Panc1 (cell line): ENCODE measurements at regions not wholly inside any gene's neighbourhood (a gene's known extent, or its start where the extent isn't known, plus 50 kb on each side); places are given as distances from the start of the nearest gene placed in this dataset.
"Not testable (repeated sequence)": the region's sequence is repeated elsewhere in the genome, so short reads cannot be mapped to it uniquely, and the experiment has no call there.

Source experiments
- ATAC-seq: fragments of 200-7000 bp; cut with Tn5 transposase; 2 replicates; pipeline ENCODE4 v1.9.1; 2020; ENCODE audit warnings: mild to moderate bottlenecking, moderate library complexity
- BruUV-seq: library from RNA; stranded (reverse); fragments of 400-500 nt; replicated peaks from 2 replicates; lab custom pipeline; 2021; lab: Mats Ljungman, UMichigan
- CTCF ChIA-PET: fragments of 300-600 bp; sonication (Branson Sonifier 250); formaldehyde crosslinking; loops from one replicate; lab custom pipeline; 2022; ENCODE audit warnings: antibody characterized with exemption; lab: Charles Lee
- POLR2A ChIA-PET: fragments of 300-600 bp; sonication (Branson Sonifier 250); formaldehyde crosslinking; loops from one replicate; lab custom pipeline; 2022; ENCODE audit warnings: antibody characterized with exemption; lab: Charles Lee
- DNase-seq: peaks from one replicate; pipeline ENCODE4 v3.0.0-alpha.2; 2010; ENCODE audit warnings: low read depth, low spot score
- H3K27ac ChIP-seq: 2 replicates; pipeline ENCODE4 v1.5.1; 2011; ENCODE audit warnings: mild to moderate bottlenecking, low read length, inconsistent platforms
- H3K27me3 ChIP-seq: fragments of 200-500 bp; sonication (Bioruptor generic); 2 replicates; pipeline ENCODE4 v1.6.0; 2014; ENCODE audit warnings: low read length, inconsistent platforms; ENCODE audit not compliant: control insufficient read depth, insufficient read depth
- H3K36me3 ChIP-seq: fragments of 200-500 bp; sonication (Bioruptor generic); 2 replicates; pipeline ENCODE4 v1.5.1; 2014; ENCODE audit warnings: inconsistent platforms, mild to moderate bottlenecking, low read length, moderate library complexity; ENCODE audit not compliant: control insufficient read depth, insufficient read depth
- H3K4me1 ChIP-seq: 2 replicates; pipeline ENCODE4 v1.5.1; 2011; ENCODE audit warnings: inconsistent platforms, mild to moderate bottlenecking, low read length, moderate library complexity; ENCODE audit not compliant: control insufficient read depth, insufficient read depth
- H3K4me3 ChIP-seq, 2 experiments: 2 replicates each; pipeline ENCODE4 v1.5.1; 2011 to 2012; ENCODE audit warnings: low read depth in 2 of 2, low read length in 2 of 2, mild to moderate bottlenecking in 2 of 2, inconsistent platforms in 1 of 2, moderate library complexity in 1 of 2
- H3K9me3 ChIP-seq: fragments of 200-500 bp; sonication (Bioruptor generic); 2 replicates; pipeline ENCODE4 v1.5.1; 2014; ENCODE audit warnings: low read depth, mild to moderate bottlenecking, inconsistent platforms, low read length, moderate library complexity; ENCODE audit not compliant: control insufficient read depth, insufficient read depth
- CTCF ChIP-seq: fragments of 450-650 bp; IDR thresholded peaks from 2 replicates; pipeline ENCODE4 v1.5.1; 2017; ENCODE audit warnings: mild to moderate bottlenecking
- POLR2AphosphoS5 ChIP-seq: IDR thresholded peaks from 2 replicates; pipeline ENCODE4 v1.6.1; 2012; ENCODE audit warnings: mild to moderate bottlenecking, low read depth, low read length, moderate library complexity
- SIN3A ChIP-seq: IDR thresholded peaks from 2 replicates; pipeline ENCODE4 v1.6.1; 2012; ENCODE audit warnings: low read depth, mild to moderate bottlenecking, low read length, moderate library complexity, borderline replicate concordance; ENCODE audit not compliant: insufficient read depth
- TCF7L2 ChIP-seq: IDR thresholded peaks from 2 replicates; pipeline ENCODE4 v1.6.1; 2011; ENCODE audit warnings: mild to moderate bottlenecking, low read depth, low read length, inconsistent platforms
- in situ Hi-C: cut with HindIII; loops from 2 replicates; pipeline ENCODE4 v1.10.0; 2016; ENCODE audit warnings: low sequenced_read_pairs, low pct_unique_long_range_greater_than_20kb
- intact Hi-C: fragments of 100-400 bp; cut with micrococcal nuclease; formaldehyde crosslinking; loops from one replicate; pipeline ENCODE4 v1.10.0; 2022; ENCODE audit not compliant: unreplicated experiment
- TF ChIP-seq, protein P1 (sequence below), 2 experiments: IDR thresholded peaks; 2 replicates each; pipeline ENCODE4 v1.6.1; 2011 to 2012; ENCODE audit warnings: low read depth in 2 of 2, control low read depth in 1 of 2, low read length in 1 of 2, mild to moderate bottlenecking in 1 of 2, moderate library complexity in 1 of 2; ENCODE audit not compliant: insufficient read depth in 1 of 2

DNA sequence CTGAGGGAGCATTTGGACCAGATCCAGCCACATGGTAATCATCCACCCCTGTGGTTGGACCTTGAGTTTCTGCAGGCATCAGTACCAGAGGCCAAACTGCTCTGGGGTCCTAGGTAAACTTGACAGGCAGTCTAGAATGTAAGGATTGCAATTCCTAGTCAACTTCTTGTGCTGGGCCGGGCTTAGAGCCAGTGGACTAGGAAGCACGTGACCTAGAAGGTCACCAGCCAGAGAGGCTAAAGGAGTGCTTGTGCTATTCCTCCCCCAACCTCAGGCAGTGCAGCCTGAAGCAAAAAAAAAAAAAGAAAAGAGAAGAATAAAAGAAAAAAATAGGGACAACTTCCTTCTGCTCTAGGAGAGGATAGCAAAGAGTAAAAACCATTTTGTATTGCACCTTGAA, 406.2 kb upstream of the FTMT start:
- ATAC-seq, result no peak
- no peaks in the 10 kb centered on the region for H3K4me1 ChIP-seq

DNA sequence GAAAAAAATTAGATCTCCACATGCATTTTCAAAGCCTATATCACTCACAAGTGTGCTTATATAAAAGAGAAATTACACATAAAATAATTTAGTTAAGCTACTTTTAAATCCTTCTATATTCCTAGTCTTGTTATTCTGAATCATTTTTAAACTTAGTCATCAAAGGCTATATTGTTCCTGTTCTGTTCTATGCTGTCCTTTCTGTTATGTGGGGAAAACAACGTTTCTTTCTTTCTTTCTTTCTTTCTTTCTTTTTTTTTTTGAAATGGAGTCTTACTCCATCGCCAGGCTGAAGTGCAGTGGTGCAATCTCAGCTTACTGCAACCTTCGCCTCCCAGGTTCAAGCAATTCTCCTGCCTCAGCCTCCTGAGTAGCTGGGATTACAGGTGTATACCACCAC, 389.2 kb upstream of the FTMT start:
- Histone ChIP-seq H3K27ac (no peak overlapping the region), H3K4me3 (no peak overlapping the region), H3K27me3 (no peaks in the 10 kb centered on the region), H3K4me1 (no peaks in the 10 kb centered on the region), H3K9me3 (no peaks in the 10 kb centered on the region), H3K36me3 (no peaks in the 10 kb centered on the region)
- POLR2A ChIA-PET, result no interaction called here
- BruUV-seq, result no TSS peak
- TF ChIP-seq SIN3A, result no peak
- no peak for TF ChIP-seq TCF7L2
- TF ChIP-seq POLR2AphosphoS5, result no peak
- no peak for TF ChIP-seq CTCF
- TF ChIP-seq, protein P1, sequence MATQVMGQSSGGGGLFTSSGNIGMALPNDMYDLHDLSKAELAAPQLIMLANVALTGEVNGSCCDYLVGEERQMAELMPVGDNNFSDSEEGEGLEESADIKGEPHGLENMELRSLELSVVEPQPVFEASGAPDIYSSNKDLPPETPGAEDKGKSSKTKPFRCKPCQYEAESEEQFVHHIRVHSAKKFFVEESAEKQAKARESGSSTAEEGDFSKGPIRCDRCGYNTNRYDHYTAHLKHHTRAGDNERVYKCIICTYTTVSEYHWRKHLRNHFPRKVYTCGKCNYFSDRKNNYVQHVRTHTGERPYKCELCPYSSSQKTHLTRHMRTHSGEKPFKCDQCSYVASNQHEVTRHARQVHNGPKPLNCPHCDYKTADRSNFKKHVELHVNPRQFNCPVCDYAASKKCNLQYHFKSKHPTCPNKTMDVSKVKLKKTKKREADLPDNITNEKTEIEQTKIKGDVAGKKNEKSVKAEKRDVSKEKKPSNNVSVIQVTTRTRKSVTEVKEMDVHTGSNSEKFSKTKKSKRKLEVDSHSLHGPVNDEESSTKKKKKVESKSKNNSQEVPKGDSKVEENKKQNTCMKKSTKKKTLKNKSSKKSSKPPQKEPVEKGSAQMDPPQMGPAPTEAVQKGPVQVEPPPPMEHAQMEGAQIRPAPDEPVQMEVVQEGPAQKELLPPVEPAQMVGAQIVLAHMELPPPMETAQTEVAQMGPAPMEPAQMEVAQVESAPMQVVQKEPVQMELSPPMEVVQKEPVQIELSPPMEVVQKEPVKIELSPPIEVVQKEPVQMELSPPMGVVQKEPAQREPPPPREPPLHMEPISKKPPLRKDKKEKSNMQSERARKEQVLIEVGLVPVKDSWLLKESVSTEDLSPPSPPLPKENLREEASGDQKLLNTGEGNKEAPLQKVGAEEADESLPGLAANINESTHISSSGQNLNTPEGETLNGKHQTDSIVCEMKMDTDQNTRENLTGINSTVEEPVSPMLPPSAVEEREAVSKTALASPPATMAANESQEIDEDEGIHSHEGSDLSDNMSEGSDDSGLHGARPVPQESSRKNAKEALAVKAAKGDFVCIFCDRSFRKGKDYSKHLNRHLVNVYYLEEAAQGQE (IDR thresholded peaks at IDR 0.05; ENCODE audit: insufficient read depth in 1 of 2, low read depth in 2 of 2, low read length in 1 of 2), result no peak
- intact Hi-C loops, result no loop called here
- CTCF ChIA-PET, result no interaction called here
- DNase-seq, result no peak
- in situ Hi-C loops, result no loop called here
- no peak for ATAC-seq

More for the DNA sequence above, 406.2 kb upstream of the FTMT start:
- POLR2A ChIA-PET, result no interaction called here
- TF ChIP-seq CTCF (no peak), TCF7L2 (no peak), SIN3A (no peak), POLR2AphosphoS5 (no peak)
- TF ChIP-seq, protein P1 (IDR thresholded peaks at IDR 0.05; ENCODE audit: insufficient read depth in 1 of 2, low read depth in 2 of 2, low read length in 1 of 2), result no peak
- H3K9me3 ChIP-seq, result no peaks in the 10 kb centered on the region
- H3K36me3 ChIP-seq, result no peaks in the 10 kb centered on the region
- CTCF ChIA-PET, result no interaction called here
- intact Hi-C loops, result no loop called here
- H3K27ac ChIP-seq, result no peak overlapping the region
- BruUV-seq, result no TSS peak
- DNase-seq, result no peak
- in situ Hi-C loops, result no loop called here
- no peaks in the 10 kb centered on the region for H3K27me3 ChIP-seq
- H3K4me3 ChIP-seq, result no peak overlapping the region

DNA sequence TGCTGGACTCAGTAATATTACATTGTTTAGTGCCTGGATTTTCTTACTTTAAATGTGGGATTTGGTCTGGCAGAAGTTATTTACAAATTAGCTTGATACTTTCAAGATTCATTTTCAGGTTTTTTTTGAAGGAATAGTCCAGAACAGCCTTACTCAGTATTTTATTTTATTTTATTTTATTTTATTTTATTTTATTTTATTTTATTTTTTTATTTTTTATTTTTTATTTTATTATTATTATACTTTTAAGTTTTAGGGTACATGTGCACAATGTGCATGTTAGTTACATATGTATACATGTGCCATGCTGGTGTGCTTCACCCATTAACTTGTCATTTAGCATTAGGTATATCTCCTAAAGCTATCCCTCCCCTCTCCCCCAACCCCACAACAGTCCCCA, 380.5 kb upstream of the FTMT start:
- intact Hi-C loops, BruUV-seq, H3K4me1 ChIP-seq, in situ Hi-C loops, H3K36me3 ChIP-seq, ATAC-seq, POLR2A ChIA-PET, DNase-seq, H3K4me3 ChIP-seq, H3K9me3 ChIP-seq, H3K27me3 ChIP-seq, CTCF ChIA-PET, H3K27ac ChIP-seq: not testable (repeated sequence)
